ENCODE measurements at regions not wholly inside any gene's neighbourhood (a gene's known extent, or its start where the extent isn't known, plus 50 kb on each side); places are given as distances from the start of the nearest gene placed in this dataset.

DNA sequence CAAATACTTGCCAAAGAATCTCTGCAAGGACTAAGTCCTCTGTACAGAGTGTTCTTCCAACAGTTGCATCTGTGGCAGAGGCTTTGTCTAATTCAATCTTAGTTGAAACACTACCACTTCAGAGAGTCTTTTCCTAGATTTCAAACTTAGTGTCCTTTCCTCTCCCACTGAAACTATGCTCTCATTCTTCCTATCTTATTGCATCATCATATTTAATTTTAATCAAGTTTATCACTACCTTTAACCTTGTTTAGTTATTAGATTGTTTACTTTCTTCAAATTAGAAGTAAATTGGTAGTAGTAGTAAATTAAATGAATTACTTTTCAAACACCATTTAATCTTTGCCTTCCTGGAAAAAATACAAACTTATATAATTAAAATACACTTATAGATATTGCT is 1082.3 kb upstream of the PABPC4L start:
- ATAC-seq (no peak), DNase-seq (ENCODE audit: low spot score) (no peak)
- Histone ChIP-seq H2AFZ (no peak overlapping the region), H4K20me1 (replicated peaks; ENCODE audit: insufficient read depth) (no peaks in the 10 kb centered on the region), H3K4me2 (no peak overlapping the region), H3K27me3 (ENCODE audit: insufficient read depth) (no peaks in the 10 kb centered on the region), H3K36me3 (ENCODE audit: insufficient read depth) (no peaks in the 10 kb centered on the region), H3K9me2 (ENCODE audit: insufficient read depth) (no peaks in the 10 kb centered on the region), H3K27ac (ENCODE audit: low read depth) (no peak overlapping the region), H3K4me1 (ENCODE audit: insufficient read depth) (no peaks in the 10 kb centered on the region), H3K79me2 (replicated peaks; ENCODE audit: insufficient read depth) (no peaks in the 10 kb centered on the region), H3F3A (replicated peaks; ENCODE audit: low read depth) (no peaks in the 10 kb centered on the region), H3K4me3 (no peak overlapping the region)
- Mint-ChIP-seq H3K4me1 (peaks cover 4% of the 10 kb centered on the region; the same call in 2 of the 3 replicates), H3K27ac (no peak overlapping the region), H3K27me3 (ENCODE audit: insufficient read depth, low read depth, poor library complexity) (no peaks in the 10 kb centered on the region), H3K9me3 (no peaks in the 10 kb centered on the region), H3K4me3 (no peak overlapping the region), H3K36me3 (ENCODE audit: low read depth) (no peaks in the 10 kb centered on the region)
- TF ChIP-seq CTCF (conservative IDR thresholded peaks at IDR 0.05; ENCODE audit: low read depth in 2 of 2) (no peak), JUNB (IDR thresholded peaks at IDR 0.05; ENCODE audit: unreplicated experiment) (no peak), EZH2 (IDR thresholded peaks at IDR 0.05; ENCODE audit: low read depth, unreplicated experiment) (no peak), POLR2AphosphoS5 (IDR thresholded peaks at IDR 0.05; ENCODE audit: low read depth) (no peak)

DNA sequence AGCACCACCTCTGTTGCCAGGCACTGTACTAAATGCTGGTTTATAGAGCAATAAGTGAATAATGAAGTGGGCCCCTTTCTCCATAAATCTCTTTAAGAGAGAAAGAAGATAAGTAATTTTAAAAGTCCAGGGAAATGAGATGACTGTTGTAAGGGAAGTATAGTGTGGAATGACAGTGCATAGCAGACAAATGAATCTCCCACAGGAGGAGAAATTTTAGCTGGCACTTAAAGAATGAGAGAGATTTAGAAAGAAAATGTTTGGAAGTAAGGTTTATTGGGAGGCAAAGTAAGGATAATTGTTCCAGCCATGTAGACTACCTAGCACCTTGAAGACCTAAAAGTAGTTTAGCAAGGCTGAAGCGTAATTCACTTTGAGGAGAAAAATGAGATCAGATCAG is 1081.1 kb upstream of the PABPC4L start:
- H3K4me2 ChIP-seq, result no peak overlapping the region
- no peak overlapping the region for H3K4me3 ChIP-seq
- H4K20me1 ChIP-seq (replicated peaks; ENCODE audit: insufficient read depth), result no peaks in the 10 kb centered on the region
- ATAC-seq (no peak), DNase-seq (ENCODE audit: low spot score) (no peak)
- H3K4me1 Mint-ChIP-seq, result peaks cover 4% of the 10 kb centered on the region; the same call in 2 of the 3 replicates
- H3K79me2 ChIP-seq (replicated peaks; ENCODE audit: insufficient read depth), result no peaks in the 10 kb centered on the region
- H3K27ac ChIP-seq (ENCODE audit: low read depth), result no peak overlapping the region
- H2AFZ ChIP-seq, result no peak overlapping the region
- no peaks in the 10 kb centered on the region for H3K27me3 ChIP-seq (ENCODE audit: insufficient read depth)
- H3K36me3 ChIP-seq (ENCODE audit: insufficient read depth), result no peaks in the 10 kb centered on the region
- no peak overlapping the region for H3K4me3 Mint-ChIP-seq
- no peaks in the 10 kb centered on the region for H3K36me3 Mint-ChIP-seq (ENCODE audit: low read depth)
- H3K9me2 ChIP-seq (ENCODE audit: insufficient read depth), result no peaks in the 10 kb centered on the region
- H3K4me1 ChIP-seq (ENCODE audit: insufficient read depth), result no peaks in the 10 kb centered on the region
- no peaks in the 10 kb centered on the region for H3K9me3 Mint-ChIP-seq
- TF ChIP-seq NANOG (IDR thresholded peaks at IDR 0.05; ENCODE audit: borderline replicate concordance) (no peak), ZNF331 (CRISPR knock-in tag; IDR thresholded peaks at IDR 0.05; ENCODE audit: low read depth) (no peak)
- H3K27me3 Mint-ChIP-seq (ENCODE audit: insufficient read depth, low read depth, poor library complexity), result no peaks in the 10 kb centered on the region
- no peaks in the 10 kb centered on the region for H3F3A ChIP-seq (replicated peaks; ENCODE audit: low read depth)
- no peak overlapping the region for H3K27ac Mint-ChIP-seq

DNA sequence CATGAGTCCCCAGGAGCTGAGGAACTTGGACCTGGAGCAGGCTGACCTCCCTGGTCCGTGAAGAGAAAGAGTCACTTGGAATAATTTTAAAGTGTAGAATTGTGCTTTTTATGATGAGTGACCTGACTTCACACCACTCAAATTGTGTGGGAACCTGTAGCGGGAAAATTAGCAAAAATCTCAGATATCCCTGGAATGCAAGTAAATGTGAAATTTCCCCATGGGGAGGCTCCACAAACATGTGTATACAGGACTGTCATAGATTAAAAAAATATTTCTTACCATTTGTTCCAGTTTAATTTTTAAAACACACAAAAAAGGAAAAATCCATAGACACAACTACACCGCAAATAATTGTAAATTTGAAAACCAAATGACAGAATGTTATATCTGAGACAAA is 1079.6 kb upstream of the PABPC4L start:
- Histone ChIP-seq H3K4me3 (no peak overlapping the region), H3K4me2 (no peak overlapping the region), H3K27me3 (ENCODE audit: insufficient read depth) (no peaks in the 10 kb centered on the region), H4K20me1 (replicated peaks; ENCODE audit: insufficient read depth) (no peaks in the 10 kb centered on the region), H3K27ac (ENCODE audit: low read depth) (no peak overlapping the region), H3K79me2 (replicated peaks; ENCODE audit: insufficient read depth) (no peaks in the 10 kb centered on the region), H2AFZ (no peak overlapping the region), H3K36me3 (ENCODE audit: insufficient read depth) (no peaks in the 10 kb centered on the region), H3F3A (replicated peaks; ENCODE audit: low read depth) (no peaks in the 10 kb centered on the region), H3K9me2 (ENCODE audit: insufficient read depth) (no peaks in the 10 kb centered on the region), H3K4me1 (ENCODE audit: insufficient read depth) (no peaks in the 10 kb centered on the region)
- peak; percentile 11 for DNase-seq (ENCODE audit: low spot score)
- no peak overlapping the region for H3K4me3 Mint-ChIP-seq
- peak overlapping the region; percentile 35; the same call in 1 of the 2 replicates for H3K27ac Mint-ChIP-seq
- no peaks in the 10 kb centered on the region for H3K27me3 Mint-ChIP-seq (ENCODE audit: insufficient read depth, low read depth, poor library complexity)
- H3K9me3 Mint-ChIP-seq, result no peaks in the 10 kb centered on the region
- ATAC-seq, result no peak
- H3K36me3 Mint-ChIP-seq (ENCODE audit: low read depth), result no peaks in the 10 kb centered on the region
- H3K4me1 Mint-ChIP-seq, result peaks cover 4% of the 10 kb centered on the region; the same call in 2 of the 3 replicates
- no peak for TF ChIP-seq CREB1 (CRISPR knock-in tag; IDR thresholded peaks at IDR 0.05; ENCODE audit: low read depth)
- TF ChIP-seq STAT1 (IDR thresholded peaks at IDR 0.05; ENCODE audit: unreplicated experiment), result no peak
- no peak for TF ChIP-seq ZNF462 (CRISPR knock-in tag; IDR thresholded peaks at IDR 0.05)
- TF ChIP-seq EZH2phosphoT487 (IDR thresholded peaks at IDR 0.05; ENCODE audit: unreplicated experiment), result no peak
